ENCODE measurements at regions not wholly inside any gene's neighbourhood (a gene's known extent, or its start where the extent isn't known, plus 50 kb on each side); places are given as distances from the start of the nearest gene placed in this dataset.

DNA sequence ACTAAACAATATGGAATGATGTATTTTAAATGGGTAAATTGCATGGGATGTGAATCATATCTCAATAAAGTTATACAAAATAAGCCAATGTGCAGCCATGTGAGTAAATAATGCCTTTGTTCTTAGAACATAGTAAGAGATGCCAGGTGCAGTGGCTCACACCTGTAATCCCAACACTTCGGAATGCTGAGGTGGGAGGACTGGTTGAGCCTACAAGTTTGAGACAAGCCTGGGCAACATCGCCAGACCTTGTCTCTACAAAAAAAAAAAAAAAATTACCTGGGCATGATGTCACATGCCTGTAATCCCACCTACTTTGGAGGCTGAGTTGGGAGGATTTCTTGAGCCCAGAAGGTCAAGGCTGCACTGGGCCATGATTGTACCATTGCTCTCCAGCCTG lies 230.7 kb downstream of the RFC3 start:
- Histone ChIP-seq H3K9me1 (replicated peaks; ENCODE audit: control insufficient read depth, extremely low read depth, insufficient read depth, low read length) (no peaks in the 10 kb centered on the region), H3K36me3 (ENCODE audit: control insufficient read depth in 2 of 2, extremely low read depth in 1 of 2, insufficient read depth in 2 of 2, low read length in 2 of 2) (no peaks in the 10 kb centered on the region), H3K27me3 (ENCODE audit: control insufficient read depth in 2 of 2, insufficient read depth in 2 of 2, low read length in 2 of 2) (no peaks in the 10 kb centered on the region), H3K79me2 (ENCODE audit: control insufficient read depth, insufficient read depth, low read length) (no peaks in the 10 kb centered on the region), H2AFZ (ENCODE audit: low read depth, low read length) (no peak overlapping the region), H3K9me3 (replicated peaks; ENCODE audit: control insufficient read depth, insufficient read depth, low read length) (no peaks in the 10 kb centered on the region), H3K9ac (replicated peaks; ENCODE audit: extremely low read depth, insufficient read depth, low read length) (no peak overlapping the region), H3K4me2 (ENCODE audit: insufficient read depth, low read length) (no peak overlapping the region), H4K20me1 (replicated peaks; ENCODE audit: control insufficient read depth, extremely low read depth, insufficient read depth, low read length) (no peaks in the 10 kb centered on the region), H3K4me3 (replicated peaks in 1 of 3; ENCODE audit: insufficient read depth in 1 of 3, low read depth in 1 of 3, low read length in 3 of 3) (no peak overlapping the region), H3K27ac (ENCODE audit: insufficient read depth, low read depth, low read length) (no peak overlapping the region), H3K4me1 (ENCODE audit: control insufficient read depth, extremely low read depth, insufficient read depth, low read length) (peaks cover 5% of the 10 kb centered on the region)
- intact Hi-C loops (cut with micrococcal nuclease): no loop called here
- dilution Hi-C loops (cut with MboI; ENCODE audit: extremely low pct_ligation_motif_present, low sequenced_read_pairs): no loop called here
- no TSS peak for BruUV-seq (replicated peaks)
- POLR2A ChIA-PET: no interaction called here
- no peak for FAIRE-seq
- TF ChIP-seq JUN (IDR thresholded peaks at IDR 0.05; ENCODE audit: borderline replicate concordance, insufficient read depth, insufficient read length, low read depth) (no peak), GATA2 (IDR thresholded peaks at IDR 0.05; ENCODE audit: insufficient read depth, insufficient read length, low read depth, low read length) (no peak), EZH2 (IDR thresholded peaks at IDR 0.05; ENCODE audit: borderline replicate concordance, low read depth, low read length, severe bottlenecking) (no peak), FOS (IDR thresholded peaks at IDR 0.05; ENCODE audit: borderline replicate concordance, insufficient read depth, low read length) (no peak), POLR2AphosphoS5 (IDR thresholded peaks at IDR 0.05; ENCODE audit: insufficient read depth, low read depth, low read length) (no peak), MYC (IDR thresholded peaks at IDR 0.05; ENCODE audit: low read depth, low read length) (no peak), POLR2A (IDR thresholded peaks at IDR 0.05; ENCODE audit: low read depth, low read length) (no peak)
- TF ChIP-seq, protein P1, sequence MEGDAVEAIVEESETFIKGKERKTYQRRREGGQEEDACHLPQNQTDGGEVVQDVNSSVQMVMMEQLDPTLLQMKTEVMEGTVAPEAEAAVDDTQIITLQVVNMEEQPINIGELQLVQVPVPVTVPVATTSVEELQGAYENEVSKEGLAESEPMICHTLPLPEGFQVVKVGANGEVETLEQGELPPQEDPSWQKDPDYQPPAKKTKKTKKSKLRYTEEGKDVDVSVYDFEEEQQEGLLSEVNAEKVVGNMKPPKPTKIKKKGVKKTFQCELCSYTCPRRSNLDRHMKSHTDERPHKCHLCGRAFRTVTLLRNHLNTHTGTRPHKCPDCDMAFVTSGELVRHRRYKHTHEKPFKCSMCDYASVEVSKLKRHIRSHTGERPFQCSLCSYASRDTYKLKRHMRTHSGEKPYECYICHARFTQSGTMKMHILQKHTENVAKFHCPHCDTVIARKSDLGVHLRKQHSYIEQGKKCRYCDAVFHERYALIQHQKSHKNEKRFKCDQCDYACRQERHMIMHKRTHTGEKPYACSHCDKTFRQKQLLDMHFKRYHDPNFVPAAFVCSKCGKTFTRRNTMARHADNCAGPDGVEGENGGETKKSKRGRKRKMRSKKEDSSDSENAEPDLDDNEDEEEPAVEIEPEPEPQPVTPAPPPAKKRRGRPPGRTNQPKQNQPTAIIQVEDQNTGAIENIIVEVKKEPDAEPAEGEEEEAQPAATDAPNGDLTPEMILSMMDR (IDR thresholded peaks at IDR 0.05; ENCODE audit: extremely low read depth in 1 of 2, insufficient read depth in 1 of 2, low read depth in 1 of 2, low read length in 2 of 2): no peak
- TF ChIP-seq, protein P2, sequence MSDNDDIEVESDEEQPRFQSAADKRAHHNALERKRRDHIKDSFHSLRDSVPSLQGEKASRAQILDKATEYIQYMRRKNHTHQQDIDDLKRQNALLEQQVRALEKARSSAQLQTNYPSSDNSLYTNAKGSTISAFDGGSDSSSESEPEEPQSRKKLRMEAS (IDR thresholded peaks at IDR 0.05; ENCODE audit: insufficient read depth, insufficient read length): no peak
- CTCF ChIA-PET: no interaction called here
- no peak for DNase-seq (ENCODE audit: low read depth, low spot score)
